ENCODE measurements at regions not wholly inside any gene's neighbourhood (a gene's known extent, or its start where the extent isn't known, plus 50 kb on each side); places are given as distances from the start of the nearest gene placed in this dataset.

DNA sequence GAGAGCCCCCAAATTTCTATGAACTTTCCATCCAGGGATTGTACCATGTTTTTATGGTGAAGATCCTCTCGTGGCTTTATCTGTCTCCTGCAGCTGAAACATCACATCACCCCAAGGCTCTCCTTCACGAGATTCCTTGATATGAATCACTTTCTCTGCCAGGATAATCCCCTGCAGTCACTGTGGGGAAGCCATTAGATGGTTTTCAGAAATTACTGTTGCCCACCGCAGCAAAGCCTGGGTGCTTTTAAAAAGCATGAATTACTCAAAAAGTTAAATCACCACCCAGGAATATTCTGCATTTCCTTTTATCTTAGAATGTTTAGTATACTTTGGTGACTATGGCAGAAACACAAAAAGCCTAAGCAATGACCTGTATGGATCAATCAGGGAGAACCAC, 428.4 kb upstream of the SLC14A2 start:
- H3K36me3 ChIP-seq = no peaks in the 10 kb centered on the region
- TF ChIP-seq, protein P1, sequence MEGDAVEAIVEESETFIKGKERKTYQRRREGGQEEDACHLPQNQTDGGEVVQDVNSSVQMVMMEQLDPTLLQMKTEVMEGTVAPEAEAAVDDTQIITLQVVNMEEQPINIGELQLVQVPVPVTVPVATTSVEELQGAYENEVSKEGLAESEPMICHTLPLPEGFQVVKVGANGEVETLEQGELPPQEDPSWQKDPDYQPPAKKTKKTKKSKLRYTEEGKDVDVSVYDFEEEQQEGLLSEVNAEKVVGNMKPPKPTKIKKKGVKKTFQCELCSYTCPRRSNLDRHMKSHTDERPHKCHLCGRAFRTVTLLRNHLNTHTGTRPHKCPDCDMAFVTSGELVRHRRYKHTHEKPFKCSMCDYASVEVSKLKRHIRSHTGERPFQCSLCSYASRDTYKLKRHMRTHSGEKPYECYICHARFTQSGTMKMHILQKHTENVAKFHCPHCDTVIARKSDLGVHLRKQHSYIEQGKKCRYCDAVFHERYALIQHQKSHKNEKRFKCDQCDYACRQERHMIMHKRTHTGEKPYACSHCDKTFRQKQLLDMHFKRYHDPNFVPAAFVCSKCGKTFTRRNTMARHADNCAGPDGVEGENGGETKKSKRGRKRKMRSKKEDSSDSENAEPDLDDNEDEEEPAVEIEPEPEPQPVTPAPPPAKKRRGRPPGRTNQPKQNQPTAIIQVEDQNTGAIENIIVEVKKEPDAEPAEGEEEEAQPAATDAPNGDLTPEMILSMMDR (IDR thresholded peaks at IDR 0.05 in 8 of 11, conservative IDR thresholded peaks at IDR 0.05 in 3 of 11) = no peak
- no peak for TF ChIP-seq POLR2AphosphoS5 (IDR thresholded peaks at IDR 0.05)
- no peak for TF ChIP-seq POLR2A (IDR thresholded peaks at IDR 0.05)
- DNase-seq = no peak
- 71 to 85% (median 80%) methylated on average over 3 of the region's 3 CpGs for WGBS, 5 donors
- H3K27ac ChIP-seq = no peak overlapping the region
- no peaks in the 10 kb centered on the region for H3K9me3 ChIP-seq
- H3K4me1 ChIP-seq = no peaks in the 10 kb centered on the region
- H3K4me3 ChIP-seq = no peak overlapping the region
- intact Hi-C loops (cut with DNase I; ENCODE audit: low total_unique reads) = no loop called here
- no peaks in the 10 kb centered on the region for H3K27me3 ChIP-seq (replicated peaks in 1 of 7)

DNA sequence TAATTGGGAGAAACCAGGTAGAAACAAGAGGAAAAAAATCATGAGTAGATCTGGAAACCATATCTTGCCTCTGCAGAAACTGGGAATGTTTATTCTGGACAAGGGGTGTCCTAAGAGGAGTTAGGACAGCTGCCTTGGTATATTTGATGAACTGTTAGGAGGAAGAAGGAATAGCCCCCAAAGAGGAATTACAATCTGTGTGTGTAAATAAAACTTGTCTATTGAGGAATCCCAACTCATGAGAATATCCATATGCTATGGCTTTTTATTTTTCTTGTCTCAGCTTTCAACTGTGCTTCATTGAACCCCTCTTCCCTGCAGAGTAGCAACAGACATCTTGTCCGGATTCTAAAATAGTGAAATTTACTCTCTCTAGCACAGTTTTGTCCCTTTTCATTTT, 423.5 kb upstream of the SLC14A2 start:
- H3K9me3 ChIP-seq = no peaks in the 10 kb centered on the region
- H3K36me3 ChIP-seq = no peaks in the 10 kb centered on the region
- no peak for DNase-seq
- H3K27me3 ChIP-seq (replicated peaks in 1 of 7) = no peaks in the 10 kb centered on the region
- WGBS, 5 donors = 93 to 97% (median 96%) methylated on average over 1 of the region's 1 CpG
- H3K4me1 ChIP-seq = no peaks in the 10 kb centered on the region
- intact Hi-C loops (cut with DNase I; ENCODE audit: low total_unique reads) = no loop called here
- H3K4me3 ChIP-seq = no peak overlapping the region
- H3K27ac ChIP-seq = no peak overlapping the region
- TF ChIP-seq POLR2AphosphoS5 (IDR thresholded peaks at IDR 0.05) = no peak
- TF ChIP-seq, protein P1 (IDR thresholded peaks at IDR 0.05 in 8 of 11, conservative IDR thresholded peaks at IDR 0.05 in 3 of 11) = no peak
- no peak for TF ChIP-seq POLR2A (IDR thresholded peaks at IDR 0.05)

DNA sequence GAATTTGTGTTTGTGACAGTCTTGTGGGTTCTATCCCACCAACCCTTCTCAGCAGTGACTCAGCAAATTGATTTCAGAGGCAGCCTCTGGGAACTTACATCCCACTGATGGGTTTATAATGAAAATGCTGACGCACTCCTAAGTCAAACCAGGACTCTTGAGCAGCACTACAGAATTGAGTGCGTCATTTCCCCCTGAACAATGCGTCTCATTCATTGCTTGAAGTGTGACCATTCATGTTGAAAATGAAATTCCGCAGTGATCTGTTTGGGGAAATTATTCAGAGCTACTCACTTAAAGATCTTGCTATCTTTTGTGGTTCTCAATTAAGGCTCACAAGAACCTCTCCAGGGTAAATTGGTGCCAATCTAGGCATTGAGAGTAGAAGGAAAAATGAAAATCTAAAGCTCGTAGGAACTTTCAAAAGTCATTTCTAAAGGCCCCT, 417.7 kb upstream of the SLC14A2 start:
- TF ChIP-seq POLR2AphosphoS5 (IDR thresholded peaks at IDR 0.05) = no peak
- TF ChIP-seq, protein P1 (IDR thresholded peaks at IDR 0.05 in 8 of 11, conservative IDR thresholded peaks at IDR 0.05 in 3 of 11) = no peak
- no peak for TF ChIP-seq POLR2A (IDR thresholded peaks at IDR 0.05)
- no peak overlapping the region for H3K4me3 ChIP-seq
- no peaks in the 10 kb centered on the region for H3K9me3 ChIP-seq
- intact Hi-C loops (cut with DNase I; ENCODE audit: low total_unique reads) = no loop called here
- H3K4me1 ChIP-seq = no peaks in the 10 kb centered on the region
- DNase-seq = no peak
- no peaks in the 10 kb centered on the region for H3K27me3 ChIP-seq (replicated peaks in 1 of 7)
- no peak overlapping the region for H3K27ac ChIP-seq
- H3K36me3 ChIP-seq = no peaks in the 10 kb centered on the region
- WGBS, 5 donors = 54 to 64% (median 60%) methylated on average over 5 of the region's 5 CpGs

DNA sequence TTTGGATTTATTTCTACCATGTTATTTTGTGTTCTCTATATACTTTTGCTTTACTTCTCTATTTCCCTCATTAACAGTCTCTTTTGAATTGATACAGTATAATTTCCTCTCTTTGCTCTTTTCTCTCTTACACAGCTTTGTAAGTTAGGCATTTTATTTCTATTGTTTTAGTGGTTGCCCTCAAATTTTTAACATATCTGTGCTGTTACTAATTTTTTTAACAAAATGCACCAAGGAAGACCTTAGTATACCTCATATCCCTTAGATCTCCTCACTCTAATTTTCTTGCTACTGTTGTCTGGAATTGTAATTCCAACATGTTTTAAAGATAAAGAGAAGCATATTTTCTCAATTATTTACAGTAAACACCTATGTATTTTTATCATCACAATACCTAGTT, 416.8 kb upstream of the SLC14A2 start:
- Histone ChIP-seq H3K27me3 (replicated peaks in 1 of 7) (no peaks in the 10 kb centered on the region), H3K27ac (no peak overlapping the region), H3K36me3 (no peaks in the 10 kb centered on the region), H3K9me3 (no peaks in the 10 kb centered on the region), H3K4me3 (no peak overlapping the region), H3K4me1 (no peaks in the 10 kb centered on the region)
- intact Hi-C loops (cut with DNase I; ENCODE audit: low total_unique reads) = no loop called here
- TF ChIP-seq, protein P1 (IDR thresholded peaks at IDR 0.05 in 8 of 11, conservative IDR thresholded peaks at IDR 0.05 in 3 of 11) = no peak
- TF ChIP-seq POLR2A (IDR thresholded peaks at IDR 0.05) = no peak
- TF ChIP-seq POLR2AphosphoS5 (IDR thresholded peaks at IDR 0.05) = no peak
- DNase-seq = no peak
